NCI-H1930 (cell line): ENCODE measurements at regions not wholly inside any gene's neighbourhood (a gene's known extent, or its start where the extent isn't known, plus 50 kb on each side); places are given as distances from the start of the nearest gene placed in this dataset.
A peak's percentile ranks its signal among the peaks of the same experiment; 100 is the strongest.

Experiments used
- DNase-seq, 2 experiments: peaks; one replicate each; lab custom pipeline; 2025; lab: John Stamatoyannopoulos, UW

DNA sequence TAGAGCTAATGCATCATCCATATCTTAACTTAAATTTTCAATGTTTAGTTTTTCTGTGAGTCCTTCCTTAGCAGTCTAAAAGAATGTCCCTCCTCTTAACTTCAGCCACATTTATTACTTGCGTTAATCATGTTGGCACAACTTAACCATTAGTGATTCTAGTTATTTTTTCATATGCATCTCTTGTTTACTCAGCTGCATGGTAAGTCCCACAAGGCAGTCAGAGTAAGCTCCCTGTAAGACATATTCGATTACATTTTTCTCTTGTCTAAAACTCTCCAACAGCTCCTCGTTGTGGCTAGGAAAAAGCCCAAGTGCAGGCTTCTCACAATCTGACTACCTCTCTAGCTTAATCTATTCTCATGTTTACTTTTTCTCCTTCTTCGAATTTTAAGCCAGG, 2045.3 kb upstream of the PIK3C3 start:
- no peak for DNase-seq

- no peak for DNase-seq
Observed at GRCh38 chr18:39886136-39886535, 2068.9 kb upstream of the PIK3C3 start.

DNA sequence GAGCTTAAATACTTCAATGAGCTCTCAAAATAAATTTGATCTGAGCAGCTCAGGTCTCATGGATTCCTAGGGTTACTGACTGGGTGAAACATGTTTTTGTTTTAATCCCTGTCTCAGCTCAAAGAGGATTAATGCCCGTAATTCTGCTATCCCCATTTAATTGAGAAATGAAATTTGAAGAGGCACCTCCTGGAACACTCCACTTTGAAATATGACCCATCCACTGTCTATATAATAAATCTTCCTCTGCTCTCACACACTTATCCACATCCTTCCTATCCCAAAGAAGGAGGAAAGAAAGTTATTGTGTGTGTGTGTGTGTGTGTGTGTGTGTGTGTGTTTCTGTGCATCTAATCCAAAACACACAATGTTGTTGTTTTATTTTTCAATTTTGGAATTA, 2082.4 kb upstream of the PIK3C3 start:
- no peak for DNase-seq

DNA sequence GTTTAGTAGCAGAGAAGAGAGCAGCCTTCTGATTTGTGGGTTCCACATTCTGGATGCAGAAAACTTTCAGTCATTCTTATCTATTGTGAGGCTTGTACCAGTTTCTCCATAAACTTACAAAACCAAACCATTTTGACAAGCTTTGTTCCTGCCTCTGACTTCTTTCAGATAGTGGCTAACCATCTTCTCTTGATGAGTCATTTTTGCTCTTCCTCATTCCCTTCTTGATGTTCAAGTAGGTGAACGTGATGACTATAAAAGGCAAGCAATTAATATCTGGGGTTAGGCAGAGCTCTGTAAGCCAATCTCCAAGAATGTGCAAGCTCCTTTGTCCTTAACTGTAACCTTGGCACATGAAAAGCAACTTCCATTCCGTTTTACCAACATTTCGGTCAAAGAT, 2083.1 kb upstream of the PIK3C3 start:
- DNase-seq = no peak

DNA sequence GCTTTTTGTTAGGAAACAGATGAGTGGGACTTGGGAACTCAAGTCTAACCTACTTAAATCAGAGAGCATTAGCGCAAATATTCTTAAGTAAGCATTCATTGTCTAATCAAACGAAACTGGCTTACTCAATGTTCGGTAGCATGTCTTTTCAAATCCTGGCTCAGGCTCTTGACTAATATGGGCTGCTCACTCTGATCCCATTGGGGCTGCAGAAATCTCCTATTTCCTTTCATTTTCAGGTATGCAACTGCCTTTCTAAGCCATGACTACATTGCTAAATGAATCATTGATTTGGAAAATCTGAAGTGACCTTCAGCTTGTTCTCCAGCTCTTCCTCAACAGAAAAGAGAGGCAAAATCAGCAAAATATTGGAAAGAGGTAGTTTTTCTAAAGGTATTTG, 2084.4 kb upstream of the PIK3C3 start:
- DNase-seq = no peak

DNA sequence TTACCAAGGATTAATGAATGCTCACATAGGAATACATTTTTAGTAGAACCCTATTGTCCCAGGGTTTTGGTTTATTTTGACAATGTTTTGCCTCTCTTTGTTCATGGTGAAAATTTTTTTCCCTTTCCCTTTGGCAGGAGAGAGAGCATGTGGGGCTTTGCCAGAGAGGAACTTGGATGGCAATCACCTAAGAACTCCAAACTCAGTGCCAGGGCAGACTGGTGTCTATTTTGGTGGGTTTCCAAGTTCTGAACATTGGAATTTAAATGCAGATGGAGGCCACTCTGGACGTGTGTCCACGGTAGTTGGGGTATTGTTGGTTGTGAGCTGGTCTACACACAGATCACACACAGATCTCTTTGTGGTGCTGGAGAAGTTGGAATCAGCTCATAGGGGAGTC, 2091.1 kb upstream of the PIK3C3 start:
- no peak for DNase-seq

- no peak for DNase-seq
Observed at GRCh38 chr18:39862341-39862740, 2092.7 kb upstream of the PIK3C3 start.

DNA sequence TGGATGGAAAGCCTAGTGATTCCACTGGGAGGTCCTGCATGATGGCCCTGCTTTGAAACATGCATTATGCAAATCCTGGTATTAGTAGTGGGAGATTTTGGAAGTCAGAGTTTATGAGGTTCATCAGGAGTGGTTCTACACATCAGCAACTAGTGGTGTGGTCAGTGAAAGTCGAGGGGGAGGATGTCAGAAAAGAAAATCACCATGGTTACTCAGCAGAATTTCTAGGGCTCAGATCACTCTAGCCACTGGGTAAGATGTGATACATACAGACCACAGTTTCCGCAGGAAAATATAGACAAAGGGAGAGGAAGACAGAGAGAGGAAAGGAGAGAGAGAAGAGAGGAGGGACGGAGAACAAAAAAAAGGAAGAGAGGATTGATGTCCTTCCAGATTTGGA, 2100.7 kb upstream of the PIK3C3 start:
- no peak for DNase-seq

DNA sequence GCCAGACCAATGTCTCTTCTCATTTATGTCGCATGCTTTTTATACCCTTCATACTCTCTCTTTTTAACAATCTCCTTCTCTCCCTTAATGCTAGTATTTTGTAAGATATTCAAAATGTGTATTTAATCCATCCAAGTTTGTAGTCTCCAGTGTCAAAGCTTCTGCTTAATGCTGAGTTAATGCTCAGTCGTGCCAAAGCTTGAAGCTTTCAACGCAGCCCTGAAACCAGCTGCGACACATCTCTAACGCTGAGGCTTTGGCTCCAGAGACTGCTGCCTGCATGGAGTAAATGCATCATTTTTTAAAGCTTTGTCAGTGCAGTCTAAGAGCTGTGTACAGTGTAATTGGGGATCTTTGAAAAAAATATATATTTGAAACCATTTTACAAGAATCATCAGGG, 2108.8 kb upstream of the PIK3C3 start:
- no peak for DNase-seq

GRCh38 chr18:39845631-39846030, 2109.4 kb upstream of the PIK3C3 start:
- no peak for DNase-seq

GRCh38 chr18:39845106-39845505, 2109.9 kb upstream of the PIK3C3 start:
- DNase-seq = no peak

- no peak for DNase-seq
Observed at GRCh38 chr18:39843546-39843945, 2111.5 kb upstream of the PIK3C3 start.

DNA sequence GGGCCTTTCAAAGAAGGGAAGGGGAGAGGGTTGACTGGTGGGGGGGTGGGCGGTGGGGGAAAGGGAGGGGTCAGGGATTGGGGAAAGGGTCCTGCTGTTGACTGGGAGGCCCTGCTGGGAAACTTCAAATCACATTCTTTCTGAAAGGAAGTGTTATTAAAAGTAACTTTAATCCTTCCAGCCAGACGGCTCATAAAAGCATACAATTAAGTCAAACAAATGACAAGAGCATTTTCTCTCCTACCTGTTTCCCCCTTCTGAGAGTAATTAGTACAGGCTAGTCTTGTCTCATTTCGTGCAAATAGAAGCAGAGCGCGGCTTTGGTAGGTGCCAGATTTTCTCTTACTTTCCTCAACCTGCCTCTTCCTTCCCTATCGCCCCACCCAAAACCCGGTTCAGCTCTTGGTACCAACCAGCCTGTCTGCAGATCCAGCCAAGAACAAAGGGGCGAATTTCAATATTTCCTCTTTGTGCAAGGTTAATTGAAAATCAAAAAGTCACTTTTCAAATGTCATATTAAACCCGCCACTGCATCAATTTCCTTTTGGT, 2112.6 kb upstream of the PIK3C3 start:
- DNase-seq = no peak

- peak; percentile 66 to 71 for DNase-seq
Observed at GRCh38 chr18:39841482-39842365, 2113.3 kb upstream of the PIK3C3 start.

- no peak for DNase-seq
Observed at GRCh38 chr18:39840856-39841481, 2114.1 kb upstream of the PIK3C3 start.

GRCh38 chr18:39840406-39840805, 2114.6 kb upstream of the PIK3C3 start:
- DNase-seq = no peak

GRCh38 chr18:39839782-39840181, 2115.3 kb upstream of the PIK3C3 start:
- no peak for DNase-seq

DNA sequence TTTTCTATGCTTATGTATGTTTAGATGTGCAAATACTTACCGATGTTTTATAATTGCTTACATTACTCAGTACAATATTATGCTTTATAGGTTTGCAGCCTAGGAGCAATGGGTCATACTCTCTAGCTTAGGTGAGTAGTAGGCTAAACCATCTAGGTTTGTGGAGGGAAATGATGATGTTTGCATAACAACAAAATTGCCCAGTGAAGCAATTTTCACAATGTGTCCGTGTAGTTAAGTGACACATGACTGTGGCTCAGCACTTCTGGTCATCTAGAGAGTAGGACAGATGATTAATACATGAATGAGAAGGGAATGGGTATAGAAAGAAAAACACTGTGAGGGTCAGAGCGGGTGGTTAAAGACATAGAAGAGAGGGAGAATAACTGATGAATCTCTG, 2116.2 kb upstream of the PIK3C3 start:
- DNase-seq = no peak

DNA sequence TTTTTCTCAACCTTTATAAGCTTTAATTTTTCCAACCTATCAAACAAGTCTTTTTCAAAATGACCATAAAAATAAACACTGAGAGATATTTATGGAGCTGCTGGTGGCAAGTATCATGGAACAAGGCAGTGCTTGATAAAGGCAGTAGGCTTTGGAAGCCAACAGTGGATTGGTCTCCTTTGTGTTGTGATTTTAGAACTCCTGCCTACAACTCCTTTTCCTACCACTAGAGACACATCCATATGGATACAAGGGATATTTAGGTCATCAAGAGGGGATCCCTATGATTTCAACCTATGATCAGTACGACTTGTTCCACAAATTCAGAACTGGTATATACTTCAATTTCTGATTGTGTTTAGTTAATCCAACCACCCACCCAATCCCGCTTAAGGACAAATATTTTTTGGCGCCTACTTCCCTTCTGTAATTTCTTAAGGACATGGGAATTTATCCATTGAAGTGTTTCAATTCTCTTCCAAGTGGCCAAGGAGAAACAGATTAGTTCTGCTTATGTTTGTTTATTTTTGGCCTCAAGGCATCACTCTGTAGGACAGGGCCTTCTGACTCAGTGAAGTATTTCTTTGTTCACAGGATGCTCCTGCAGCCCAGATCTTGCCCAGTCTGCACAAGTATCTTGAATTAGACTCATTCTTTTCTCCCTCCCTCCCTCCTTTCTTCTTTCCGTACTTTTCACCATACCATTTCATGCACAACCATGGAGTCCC, 2119.6 kb upstream of the PIK3C3 start:
- no peak for DNase-seq

GRCh38 chr18:39834636-39835035, 2120.4 kb upstream of the PIK3C3 start:
- no peak for DNase-seq

- no peak for DNase-seq
Observed at GRCh38 chr18:39825485-39826150, 2129.4 kb upstream of the PIK3C3 start.

GRCh38 chr18:39806525-39806924, 2148.5 kb upstream of the PIK3C3 start:
- DNase-seq = no peak
